Gastrocnemius medialis (tissue), 4 donors: ENCODE measurements at regions not wholly inside any gene's neighbourhood (a gene's known extent, or its start where the extent isn't known, plus 50 kb on each side); places are given as distances from the start of the nearest gene placed in this dataset.

ENCODE experiments used
- CTCF ChIP-seq, 5 experiments: fragments of 450-650 bp in 3 of 5; fragments of 200-600 bp in 2 of 5; sonication (generic) in 2 of 5; IDR thresholded peaks in 4 of 5; conservative IDR thresholded peaks in 1 of 5; 1 replicate in 4 of 5; 2 replicates in 1 of 5; pipeline ENCODE4 v1.5.1; 2016 to 2019; ENCODE audit warnings: antibody characterized with exemption in 5 of 5, mild to moderate bottlenecking in 3 of 5, moderate library complexity in 3 of 5
- POLR2A ChIP-seq, 2 donors: fragments of 450-650 bp; IDR thresholded peaks; one replicate each; pipeline ENCODE4 v1.6.1; 2017; ENCODE audit warnings: antibody characterized with exemption in 2 of 2, mild to moderate bottlenecking in 2 of 2, moderate library complexity in 2 of 2

- TF ChIP-seq CTCF (IDR thresholded peaks at IDR 0.05 in 4 of 5, conservative IDR thresholded peaks at IDR 0.05 in 1 of 5) (no peak), POLR2A (IDR thresholded peaks at IDR 0.05) (no peak)
Measured at GRCh38 chr12:4212845-4213244, 60.7 kb upstream of the CCND2 start.
